SK-N-SH (cell line): ENCODE measurements at regions not wholly inside any gene's neighbourhood (a gene's known extent, or its start where the extent isn't known, plus 50 kb on each side); places are given as distances from the start of the nearest gene placed in this dataset.

Experiments
- CTCF ChIA-PET: fragments of 300-600, 350-600 bp; formaldehyde crosslinking; extraction: SDS; loops from one replicate; lab custom pipeline; 2021; lab: Yijun Ruan, JAX
- POLR2A ChIA-PET: fragments of 350-600 bp; sonication (Branson Sonifier 250); formaldehyde crosslinking; extraction: SDS; loops from one replicate; lab custom pipeline; 2020; ENCODE audit warnings: antibody characterized with exemption, inconsistent platforms; lab: Yijun Ruan, JAX
- DNase-seq: peaks from one replicate; pipeline ENCODE4 v3.0.0; 2012
- H2AFZ ChIP-seq: fragments of 200-600 bp; sonication (generic); 2 replicates; pipeline ENCODE4 v1.8.1; 2016; ENCODE audit warnings: antibody characterized with exemption, mild to moderate bottlenecking, low read depth
- H3F3A ChIP-seq: fragments of 200-600 bp; sonication (generic); replicated peaks from 2 replicates; pipeline ENCODE3; 2016; ENCODE audit warnings: antibody characterized with exemption, mild to moderate bottlenecking; ENCODE audit not compliant: insufficient read depth
- H3K27ac ChIP-seq, 2 experiments: fragments of 200-500 bp in 1 of 2; fragments of 200-600 bp in 1 of 2; sonication (Bioruptor generic) in 1 of 2; sonication (generic), shearing (Covaris generic) in 1 of 2; 2 replicates each; pipeline versions ENCODE4 v1.5.1 to v1.6.1; 2014 to 2016; ENCODE audit warnings: low read depth in 2 of 2, inconsistent platforms in 1 of 2, low read length in 1 of 2, mild to moderate bottlenecking in 1 of 2, mixed read lengths in 1 of 2
- H3K27me3 ChIP-seq: fragments of 200-600 bp; sonication (generic), shearing (Covaris generic); 2 replicates; pipeline ENCODE4 v1.6.1; 2016; ENCODE audit warnings: mixed run types; ENCODE audit not compliant: insufficient read depth
- H3K36me3 ChIP-seq, 2 experiments: fragments of 200-500 bp in 1 of 2; fragments of 200-600 bp in 1 of 2; sonication (Bioruptor generic) in 1 of 2; sonication (generic) in 1 of 2; replicated peaks in 1 of 2; 2 replicates each; pipeline versions ENCODE3 to v1.5.1; 2014 to 2016; ENCODE audit warnings: low read length in 1 of 2, mild to moderate bottlenecking in 1 of 2; ENCODE audit not compliant: insufficient read depth in 2 of 2, control insufficient read depth in 1 of 2
- H3K4me1 ChIP-seq, 2 experiments: fragments of 200-500 bp in 1 of 2; fragments of 200-600 bp in 1 of 2; sonication (Bioruptor generic) in 1 of 2; sonication (generic), shearing (Covaris generic) in 1 of 2; 2 replicates each; pipeline versions ENCODE4 v1.5.1 to v1.6.1; 2014 to 2016; ENCODE audit warnings: low read depth in 1 of 2, low read length in 1 of 2, mixed run types in 1 of 2; ENCODE audit not compliant: insufficient read depth in 2 of 2, control insufficient read depth in 1 of 2
- H3K4me2 ChIP-seq: fragments of 200-600 bp; sonication (generic), shearing (Covaris generic); 2 replicates; pipeline ENCODE4 v1.6.1; 2017; ENCODE audit warnings: mixed run types
- H3K4me3 ChIP-seq, 2 experiments: fragments of 200-500 bp in 1 of 2; fragments of 200-600 bp in 1 of 2; sonication (Bioruptor generic) in 1 of 2; sonication (generic), shearing (Covaris generic) in 1 of 2; 2 replicates each; pipeline versions ENCODE4 v1.5.1 to v1.8.1; 2014 to 2016; ENCODE audit warnings: low read depth in 2 of 2, inconsistent platforms in 1 of 2, low read length in 1 of 2, mild to moderate bottlenecking in 1 of 2, mixed read lengths in 1 of 2, moderate library complexity in 1 of 2
- H3K79me2 ChIP-seq: fragments of 200-600 bp; sonication (generic); 2 replicates; pipeline ENCODE4 v1.8.1; 2017; ENCODE audit warnings: mild to moderate bottlenecking; ENCODE audit not compliant: insufficient read depth
- H3K9ac ChIP-seq: fragments of 200-600 bp; sonication (generic); 2 replicates; pipeline ENCODE4 v1.6.1; 2017; ENCODE audit warnings: mixed run types
- H3K9me2 ChIP-seq: fragments of 200-600 bp; sonication (generic); 2 replicates; pipeline ENCODE4 v1.6.1; 2017; ENCODE audit warnings: mixed run types
- H3K9me3 ChIP-seq: fragments of 200-600 bp; sonication (generic); 2 replicates; pipeline ENCODE4 v1.6.1; 2017; ENCODE audit warnings: mixed run types, mild to moderate bottlenecking, moderate library complexity
- H4K20me1 ChIP-seq: fragments of 200-600 bp; sonication (generic); 2 replicates; pipeline ENCODE4 v1.6.1; 2017; ENCODE audit warnings: mild to moderate bottlenecking, mixed run types; ENCODE audit not compliant: insufficient read depth
- CTCF ChIP-seq: fragments of 200-600 bp; sonication (generic); IDR thresholded peaks from 2 replicates; pipeline ENCODE4 v1.6.1; 2017; ENCODE audit warnings: antibody characterized with exemption, mild to moderate bottlenecking, moderate library complexity
- EP300 ChIP-seq, 2 experiments: IDR thresholded peaks; 2 replicates each; pipeline versions ENCODE4 v1.4.0 to v1.6.1; 2012; ENCODE audit warnings: borderline replicate concordance in 1 of 2, low read depth in 1 of 2, low read length in 1 of 2
- FOSL2 ChIP-seq: IDR thresholded peaks from 2 replicates; pipeline ENCODE4 v1.4.0; 2012; ENCODE audit warnings: low read depth, mild to moderate bottlenecking, moderate library complexity, borderline replicate concordance
- FOXJ3 ChIP-seq: sonication (generic); formaldehyde crosslinking; IDR thresholded peaks from 2 replicates; pipeline ENCODE4 v1.5.1; 2020; ENCODE audit warnings: mild to moderate bottlenecking, missing genetic modification reagents
- FOXM1 ChIP-seq: IDR thresholded peaks from 2 replicates; pipeline ENCODE4 v1.4.0; 2012; ENCODE audit warnings: low read depth, mild to moderate bottlenecking
- GATA2 ChIP-seq: sonication (generic); formaldehyde crosslinking; IDR thresholded peaks from 2 replicates; pipeline ENCODE4 v1.5.0; 2020; ENCODE audit warnings: mild to moderate bottlenecking, missing genetic modification reagents
- IRF3 ChIP-seq: fragments of 150-350 bp; IDR thresholded peaks from 2 replicates; pipeline ENCODE4 v1.6.1; 2016; ENCODE audit warnings: mild to moderate bottlenecking, low read depth, low read length
- JUND ChIP-seq: IDR thresholded peaks from 2 replicates; pipeline ENCODE4 v1.4.0; 2012
- NFIC ChIP-seq: IDR thresholded peaks from 2 replicates; pipeline ENCODE4 v1.4.0; 2012; ENCODE audit warnings: borderline replicate concordance
- NRF1 ChIP-seq: IDR thresholded peaks from 2 replicates; pipeline ENCODE4 v1.6.1; 2012; ENCODE audit warnings: low read depth, mild to moderate bottlenecking, low read length
- REST ChIP-seq: IDR thresholded peaks from 2 replicates; pipeline ENCODE4 v1.6.1; 2012; ENCODE audit warnings: mild to moderate bottlenecking, low read depth, low read length, moderate library complexity
- SIN3A ChIP-seq: IDR thresholded peaks from 2 replicates; pipeline ENCODE4 v1.6.1; 2012; ENCODE audit warnings: low read depth, mild to moderate bottlenecking, low read length, moderate library complexity, borderline replicate concordance
- SMC3 ChIP-seq: IDR thresholded peaks from 2 replicates; pipeline ENCODE4 v1.6.1; 2012; ENCODE audit warnings: low read depth, low read length, improper control_type of control experiment
- TAF1 ChIP-seq: IDR thresholded peaks from 2 replicates; pipeline ENCODE4 v1.6.1; 2012; ENCODE audit warnings: low read depth, mild to moderate bottlenecking, low read length, moderate library complexity, borderline replicate concordance
- TCF12 ChIP-seq: IDR thresholded peaks from 2 replicates; pipeline ENCODE4 v1.4.0; 2012
- YY1 ChIP-seq: IDR thresholded peaks from 2 replicates; pipeline ENCODE4 v1.4.0; 2012; ENCODE audit warnings: low read depth, mild to moderate bottlenecking
- ZBTB33 ChIP-seq: IDR thresholded peaks from 2 replicates; pipeline ENCODE4 v1.4.0; 2012; ENCODE audit warnings: low read depth, borderline replicate concordance
- WGBS: methylation state at CpG from one replicate; pipeline ENCODE4 v1.1.6; 2017; ENCODE audit warnings: low lambda C conversion rate; 5-methylcytosine and 5-hydroxymethylcytosine counted together

DNA sequence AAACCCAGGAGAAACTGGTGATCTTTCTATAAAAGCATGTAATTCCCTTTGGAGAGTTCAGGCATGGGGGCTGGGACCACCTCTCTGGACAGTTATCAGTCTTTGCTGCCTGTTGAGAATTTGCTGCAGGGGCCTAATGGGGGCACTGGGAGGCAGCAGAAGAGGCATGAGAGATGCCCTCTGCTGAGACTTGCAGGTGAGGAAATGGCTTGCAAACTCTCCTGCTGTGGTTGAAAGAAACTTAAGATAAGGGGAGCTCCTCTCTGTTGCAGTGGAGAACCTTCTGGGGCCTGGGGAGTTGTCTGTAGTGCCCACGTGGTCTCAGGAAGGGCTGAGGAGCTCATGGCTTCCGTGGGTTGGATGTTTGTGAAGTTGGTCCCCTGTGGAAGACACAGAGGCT, 301.1 kb upstream of the FOXF1 start:
- 0% methylated on average over 2 of the region's 2 CpGs for WGBS
- H3K27ac ChIP-seq, result no peak overlapping the region
- ChIA-PET POLR2A (no interaction called here), CTCF (interaction anchor here (0.7 kb wide), 1 partner anchor 11 kb away, joined by 3 read pairs; no protein-coding TSS in a partner anchor)
- no peaks in the 10 kb centered on the region for H3K36me3 ChIP-seq
- DNase-seq, result no peak
- no peaks in the 10 kb centered on the region for H3K9me3 ChIP-seq
- no peaks in the 10 kb centered on the region for H3F3A ChIP-seq
- no peak overlapping the region for H3K4me3 ChIP-seq
- H3K27me3 ChIP-seq, result peaks cover 31% of the 10 kb centered on the region; the same call in 1 of the 2 replicates
- no peaks in the 10 kb centered on the region for H4K20me1 ChIP-seq
- H3K4me2 ChIP-seq, result no peak overlapping the region
- H3K9me2 ChIP-seq, result no peaks in the 10 kb centered on the region
- TF ChIP-seq YY1, result no peak
- no peak for TF ChIP-seq NRF1
- no peak for TF ChIP-seq FOXJ3 (CRISPR knock-in tag)
- TF ChIP-seq CTCF, result no peak
- no peak for TF ChIP-seq FOSL2
- no peak for TF ChIP-seq NFIC
- TF ChIP-seq REST, result no peak
- no peak for TF ChIP-seq GATA2 (CRISPR knock-in tag)
- TF ChIP-seq EP300 (IDR thresholded peaks at IDR 0.05; ENCODE audit: borderline replicate concordance in 1 of 2, low read depth in 1 of 2, low read length in 1 of 2), result no peak
- no peak for TF ChIP-seq IRF3
- no peak for TF ChIP-seq ZBTB33
- TF ChIP-seq SMC3, result no peak
- TF ChIP-seq TCF12, result no peak
- no peak for TF ChIP-seq JUND
- TF ChIP-seq FOXM1, result no peak
- no peak for TF ChIP-seq SIN3A
- TF ChIP-seq TAF1, result no peak
- no peaks in the 10 kb centered on the region for H3K4me1 ChIP-seq
- no peaks in the 10 kb centered on the region for H3K79me2 ChIP-seq
- H3K9ac ChIP-seq, result no peak overlapping the region
- H2AFZ ChIP-seq, result no peak overlapping the region
